GM12878 (cell line): ENCODE measurements at regions not wholly inside any gene's neighbourhood (a gene's known extent, or its start where the extent isn't known, plus 50 kb on each side); places are given as distances from the start of the nearest gene placed in this dataset.

Experiments used
- ATAC-seq: fragments of 200-7000 bp; cut with Tn5 transposase; 3 replicates; pipeline ENCODE4 v1.9.1; 2020; ENCODE audit warnings: mild to moderate bottlenecking, moderate library complexity
- BruUV-seq: library from RNA; stranded (reverse); fragments of 400-500 nt; replicated peaks from 2 replicates; lab custom pipeline; 2021; lab: Mats Ljungman, UMichigan
- CTCF ChIA-PET: fragments of 300-600 bp; sonication (Branson Sonifier 250); formaldehyde crosslinking; extraction: SDS; loops from one replicate; lab custom pipeline; 2021; ENCODE audit warnings: inconsistent platforms; lab: Yijun Ruan, JAX
- POLR2A ChIA-PET: fragments of 350-600 bp; formaldehyde crosslinking; extraction: SDS; loops from one replicate; lab custom pipeline; 2021; ENCODE audit warnings: inconsistent platforms; lab: Charles Lee
- RAD21 ChIA-PET: fragments of 300-600 bp; sonication (Branson Sonifier 250); formaldehyde crosslinking; loops from one replicate; lab custom pipeline; 2023; ENCODE audit warnings: antibody characterized with exemption; ENCODE audit not compliant: unreplicated experiment; lab: Charles Lee
- SMC1A ChIA-PET: fragments of 300-600 bp; sonication (Branson Sonifier 250); formaldehyde crosslinking; loops from one replicate; lab custom pipeline; 2023; ENCODE audit not compliant: unreplicated experiment, uncharacterized antibody; lab: Charles Lee
- DNase-seq: peaks from one replicate; pipeline ENCODE4 v3.0.0-alpha.2; 2011; ENCODE audit warnings: low read depth, low spot score
- FAIRE-seq: peaks from 3 replicates; lab custom pipeline; 2011; peaks lifted over from hg19 to GRCh38; lab: Jason Lieb, UNC
- H2AFZ ChIP-seq: 2 replicates; pipeline ENCODE4 v1.6.0; 2011; ENCODE audit warnings: low read depth, low read length, control low read depth; ENCODE audit not compliant: control insufficient read depth
- H3K27ac ChIP-seq: 2 replicates; pipeline ENCODE4 v1.5.1; 2011; ENCODE audit warnings: control low read depth; ENCODE audit not compliant: control insufficient read depth, insufficient read depth
- H3K27me3 ChIP-seq, 2 experiments: replicated peaks in 1 of 2; 2 replicates each; pipeline versions ENCODE4 v1.6.0 to v1.6.1; 2011; ENCODE audit warnings: low read length in 1 of 2; ENCODE audit not compliant: control insufficient read depth in 2 of 2, insufficient read depth in 2 of 2
- H3K36me3 ChIP-seq, 2 experiments: 2 replicates each; pipeline ENCODE4 v1.5.1; 2011; ENCODE audit warnings: low read length in 1 of 2; ENCODE audit not compliant: control insufficient read depth in 2 of 2, insufficient read depth in 2 of 2
- H3K4me1 ChIP-seq: 2 replicates; pipeline ENCODE4 v1.6.1; 2011; ENCODE audit warnings: mild to moderate bottlenecking, low read length, moderate library complexity, mixed read lengths; ENCODE audit not compliant: control insufficient read depth, insufficient read depth
- H3K4me2 ChIP-seq: 2 replicates; pipeline ENCODE4 v1.6.0; 2011; ENCODE audit warnings: control low read depth; ENCODE audit not compliant: control insufficient read depth, insufficient read depth
- H3K4me3 ChIP-seq: fragments of 200-600 bp; sonication (generic); 2 replicates; pipeline ENCODE4 v1.5.1; 2016
- H3K79me2 ChIP-seq: 2 replicates; pipeline ENCODE4 v1.6.0; 2011; ENCODE audit warnings: low read length; ENCODE audit not compliant: control insufficient read depth, insufficient read depth
- H3K9ac ChIP-seq: 2 replicates; pipeline ENCODE4 v1.8.0; 2011; ENCODE audit warnings: low read length, control low read depth, mixed read lengths; ENCODE audit not compliant: control insufficient read depth, insufficient read depth
- H3K9me3 ChIP-seq: replicated peaks from 3 replicates; pipeline ENCODE4 v1.5.1; 2011; ENCODE audit warnings: mild to moderate bottlenecking, low read length; ENCODE audit not compliant: control insufficient read depth, insufficient read depth
- H4K20me1 ChIP-seq: 2 replicates; pipeline ENCODE4 v1.6.0; 2011; ENCODE audit not compliant: control insufficient read depth, insufficient read depth
- BRCA1 ChIP-seq: IDR thresholded peaks from 2 replicates; pipeline ENCODE4 v1.6.1; 2011; ENCODE audit warnings: low read depth, low read length, improper control_type of control experiment
- DPF2 ChIP-seq: fragments of 450-650 bp; IDR thresholded peaks from 2 replicates; pipeline ENCODE4 v1.6.1; 2017; ENCODE audit warnings: mild to moderate bottlenecking
- EZH2 ChIP-seq: IDR thresholded peaks from 2 replicates; pipeline ENCODE4 v1.6.1; 2012; ENCODE audit warnings: low read depth, mild to moderate bottlenecking, control low read depth, inconsistent platforms, low read length, borderline replicate concordance; ENCODE audit not compliant: control insufficient read depth
- FOXK2 ChIP-seq: fragments of 450-650 bp; IDR thresholded peaks from 2 replicates; pipeline ENCODE4 v1.6.1; 2017; ENCODE audit warnings: mild to moderate bottlenecking, moderate library complexity
- JUND ChIP-seq: IDR thresholded peaks from 2 replicates; pipeline ENCODE4 v1.6.1; 2012; ENCODE audit warnings: low read depth, mild to moderate bottlenecking, low read length, improper control_type of control experiment, moderate library complexity
- NBN ChIP-seq: fragments of 450-650 bp; IDR thresholded peaks from 2 replicates; pipeline ENCODE4 v1.6.1; 2016
- RFX5 ChIP-seq: IDR thresholded peaks from 2 replicates; pipeline ENCODE4 v1.6.1; 2011; ENCODE audit warnings: low read depth, low read length, improper control_type of control experiment
- SP1 ChIP-seq: IDR thresholded peaks from one replicate; pipeline ENCODE4 v1.6.1; 2011; ENCODE audit warnings: low read depth, low read length
- SUPT20H ChIP-seq: IDR thresholded peaks from 2 replicates; pipeline ENCODE4 v1.6.1; 2011; ENCODE audit warnings: low read depth, mild to moderate bottlenecking, low read length, moderate library complexity, borderline replicate concordance; ENCODE audit not compliant: control insufficient read depth
- WGBS: methylation state at CpG from one replicate; pipeline ENCODE4 v1.1.6; 2016; ENCODE audit warnings: low lambda C conversion rate; ENCODE audit not compliant: insufficient replicate concordance, insufficient coverage; ENCODE audit errors: missing lambda C conversion rate; 5-methylcytosine and 5-hydroxymethylcytosine counted together
- in situ Hi-C: fragments of 300-500 bp; cut with MboI; formaldehyde crosslinking; loops from 9 replicates; pipeline ENCODE4 v1.14.3; 2018; ENCODE audit warnings: mixed read lengths
- intact Hi-C: fragments of 100-400 bp; cut with micrococcal nuclease; formaldehyde crosslinking; loops from one replicate; pipeline ENCODE4 v1.14.2; 2022; ENCODE audit not compliant: unreplicated experiment
- TF ChIP-seq, protein P1 (sequence below): fragments of 450-650 bp; IDR thresholded peaks from 2 replicates; pipeline ENCODE4 v1.6.1; 2016; ENCODE audit warnings: mild to moderate bottlenecking, moderate library complexity, borderline replicate concordance
- TF ChIP-seq, protein P2 (sequence below): fragments of 450-650 bp; IDR thresholded peaks from 2 replicates; pipeline ENCODE4 v1.6.1; 2017; ENCODE audit warnings: mild to moderate bottlenecking, moderate library complexity
- TF ChIP-seq, protein P3 (sequence below): fragments of 450-650 bp; IDR thresholded peaks from 2 replicates; pipeline ENCODE4 v1.6.1; 2017; ENCODE audit warnings: mild to moderate bottlenecking, low read depth, inconsistent platforms; ENCODE audit not compliant: poor library complexity, severe bottlenecking
- TF ChIP-seq, protein P4 (sequence below): fragments of 450-650 bp; IDR thresholded peaks from 2 replicates; pipeline ENCODE4 v1.6.1; 2016; ENCODE audit warnings: mild to moderate bottlenecking

DNA sequence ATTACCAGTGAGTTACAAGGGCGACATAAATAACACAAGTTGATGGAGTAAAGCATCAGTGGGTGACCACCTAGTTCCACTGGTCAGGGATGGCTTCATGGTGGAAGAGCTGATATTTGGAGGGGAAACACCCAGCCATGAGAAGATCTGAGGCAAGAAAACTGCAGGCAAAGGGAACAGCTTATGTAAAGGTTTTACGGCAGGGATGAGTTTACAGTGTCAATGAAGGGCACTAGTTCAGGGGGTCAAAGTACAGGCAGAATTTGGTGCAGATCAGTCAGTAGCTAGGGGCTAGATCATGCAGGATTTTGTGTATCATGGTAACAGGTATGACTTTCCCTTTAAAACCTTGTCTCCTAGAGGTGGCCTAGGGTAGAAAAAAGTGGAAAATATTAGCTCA is 339.6 kb downstream of the PMP22 start:
- Histone ChIP-seq H3K4me2 (no peak overlapping the region), H3K36me3 (no peaks in the 10 kb centered on the region), H3K27ac (no peak overlapping the region), H3K79me2 (no peaks in the 10 kb centered on the region), H3K4me1 (no peaks in the 10 kb centered on the region), H3K27me3 (no peaks in the 10 kb centered on the region), H3K4me3 (no peak overlapping the region), H2AFZ (no peak overlapping the region), H3K9me3 (no peaks in the 10 kb centered on the region), H3K9ac (no peak overlapping the region), H4K20me1 (no peaks in the 10 kb centered on the region)
- no TSS peak for BruUV-seq
- ATAC-seq = no peak
- intact Hi-C loops (loop anchor here (10.0 kb wide), 1 partner anchor 61 kb away; no protein-coding TSS in a partner anchor), in situ Hi-C loops (loop anchor here (5.0 to 10.0 kb wide), 2 partner anchors 1333 to 1591 kb away; no protein-coding TSS in a partner anchor)
- no peak for DNase-seq
- ChIA-PET RAD21 (no interaction called here), SMC1A (interaction anchor here (0.7 to 1.8 kb wide), 4 partner anchors 1315 to 1895 kb away, joined by 3 to 6 read pairs (median 3); no protein-coding TSS in a partner anchor), POLR2A (no interaction called here), CTCF (interaction anchor here (1.0 to 2.8 kb wide), 5 partner anchors 12 to 1895 kb away, joined by 3 to 12 read pairs (median 3); no protein-coding TSS in a partner anchor)
- FAIRE-seq = no peak
- WGBS = 38% methylated on average over 2 of the region's 2 CpGs
- TF ChIP-seq RFX5 (no peak), BRCA1 (no peak), EZH2 (no peak), SUPT20H (no peak), SP1 (no peak), FOXK2 (no peak), JUND (no peak), DPF2 (no peak), NBN (no peak)
- TF ChIP-seq, protein P1, sequence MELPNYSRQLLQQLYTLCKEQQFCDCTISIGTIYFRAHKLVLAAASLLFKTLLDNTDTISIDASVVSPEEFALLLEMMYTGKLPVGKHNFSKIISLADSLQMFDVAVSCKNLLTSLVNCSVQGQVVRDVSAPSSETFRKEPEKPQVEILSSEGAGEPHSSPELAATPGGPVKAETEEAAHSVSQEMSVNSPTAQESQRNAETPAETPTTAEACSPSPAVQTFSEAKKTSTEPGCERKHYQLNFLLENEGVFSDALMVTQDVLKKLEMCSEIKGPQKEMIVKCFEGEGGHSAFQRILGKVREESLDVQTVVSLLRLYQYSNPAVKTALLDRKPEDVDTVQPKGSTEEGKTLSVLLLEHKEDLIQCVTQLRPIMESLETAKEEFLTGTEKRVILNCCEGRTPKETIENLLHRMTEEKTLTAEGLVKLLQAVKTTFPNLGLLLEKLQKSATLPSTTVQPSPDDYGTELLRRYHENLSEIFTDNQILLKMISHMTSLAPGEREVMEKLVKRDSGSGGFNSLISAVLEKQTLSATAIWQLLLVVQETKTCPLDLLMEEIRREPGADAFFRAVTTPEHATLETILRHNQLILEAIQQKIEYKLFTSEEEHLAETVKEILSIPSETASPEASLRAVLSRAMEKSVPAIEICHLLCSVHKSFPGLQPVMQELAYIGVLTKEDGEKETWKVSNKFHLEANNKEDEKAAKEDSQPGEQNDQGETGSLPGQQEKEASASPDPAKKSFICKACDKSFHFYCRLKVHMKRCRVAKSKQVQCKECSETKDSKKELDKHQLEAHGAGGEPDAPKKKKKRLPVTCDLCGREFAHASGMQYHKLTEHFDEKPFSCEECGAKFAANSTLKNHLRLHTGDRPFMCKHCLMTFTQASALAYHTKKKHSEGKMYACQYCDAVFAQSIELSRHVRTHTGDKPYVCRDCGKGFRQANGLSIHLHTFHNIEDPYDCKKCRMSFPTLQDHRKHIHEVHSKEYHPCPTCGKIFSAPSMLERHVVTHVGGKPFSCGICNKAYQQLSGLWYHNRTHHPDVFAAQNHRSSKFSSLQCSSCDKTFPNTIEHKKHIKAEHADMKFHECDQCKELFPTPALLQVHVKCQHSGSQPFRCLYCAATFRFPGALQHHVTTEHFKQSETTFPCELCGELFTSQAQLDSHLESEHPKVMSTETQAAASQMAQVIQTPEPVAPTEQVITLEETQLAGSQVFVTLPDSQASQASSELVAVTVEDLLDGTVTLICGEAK = no peak
- TF ChIP-seq, protein P2, sequence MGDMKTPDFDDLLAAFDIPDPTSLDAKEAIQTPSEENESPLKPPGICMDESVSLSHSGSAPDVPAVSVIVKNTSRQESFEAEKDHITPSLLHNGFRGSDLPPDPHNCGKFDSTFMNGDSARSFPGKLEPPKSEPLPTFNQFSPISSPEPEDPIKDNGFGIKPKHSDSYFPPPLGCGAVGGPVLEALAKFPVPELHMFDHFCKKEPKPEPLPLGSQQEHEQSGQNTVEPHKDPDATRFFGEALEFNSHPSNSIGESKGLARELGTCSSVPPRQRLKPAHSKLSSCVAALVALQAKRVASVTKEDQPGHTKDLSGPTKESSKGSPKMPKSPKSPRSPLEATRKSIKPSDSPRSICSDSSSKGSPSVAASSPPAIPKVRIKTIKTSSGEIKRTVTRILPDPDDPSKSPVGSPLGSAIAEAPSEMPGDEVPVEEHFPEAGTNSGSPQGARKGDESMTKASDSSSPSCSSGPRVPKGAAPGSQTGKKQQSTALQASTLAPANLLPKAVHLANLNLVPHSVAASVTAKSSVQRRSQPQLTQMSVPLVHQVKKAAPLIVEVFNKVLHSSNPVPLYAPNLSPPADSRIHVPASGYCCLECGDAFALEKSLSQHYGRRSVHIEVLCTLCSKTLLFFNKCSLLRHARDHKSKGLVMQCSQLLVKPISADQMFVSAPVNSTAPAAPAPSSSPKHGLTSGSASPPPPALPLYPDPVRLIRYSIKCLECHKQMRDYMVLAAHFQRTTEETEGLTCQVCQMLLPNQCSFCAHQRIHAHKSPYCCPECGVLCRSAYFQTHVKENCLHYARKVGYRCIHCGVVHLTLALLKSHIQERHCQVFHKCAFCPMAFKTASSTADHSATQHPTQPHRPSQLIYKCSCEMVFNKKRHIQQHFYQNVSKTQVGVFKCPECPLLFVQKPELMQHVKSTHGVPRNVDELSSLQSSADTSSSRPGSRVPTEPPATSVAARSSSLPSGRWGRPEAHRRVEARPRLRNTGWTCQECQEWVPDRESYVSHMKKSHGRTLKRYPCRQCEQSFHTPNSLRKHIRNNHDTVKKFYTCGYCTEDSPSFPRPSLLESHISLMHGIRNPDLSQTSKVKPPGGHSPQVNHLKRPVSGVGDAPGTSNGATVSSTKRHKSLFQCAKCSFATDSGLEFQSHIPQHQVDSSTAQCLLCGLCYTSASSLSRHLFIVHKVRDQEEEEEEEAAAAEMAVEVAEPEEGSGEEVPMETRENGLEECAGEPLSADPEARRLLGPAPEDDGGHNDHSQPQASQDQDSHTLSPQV = no peak
- TF ChIP-seq, protein P3, sequence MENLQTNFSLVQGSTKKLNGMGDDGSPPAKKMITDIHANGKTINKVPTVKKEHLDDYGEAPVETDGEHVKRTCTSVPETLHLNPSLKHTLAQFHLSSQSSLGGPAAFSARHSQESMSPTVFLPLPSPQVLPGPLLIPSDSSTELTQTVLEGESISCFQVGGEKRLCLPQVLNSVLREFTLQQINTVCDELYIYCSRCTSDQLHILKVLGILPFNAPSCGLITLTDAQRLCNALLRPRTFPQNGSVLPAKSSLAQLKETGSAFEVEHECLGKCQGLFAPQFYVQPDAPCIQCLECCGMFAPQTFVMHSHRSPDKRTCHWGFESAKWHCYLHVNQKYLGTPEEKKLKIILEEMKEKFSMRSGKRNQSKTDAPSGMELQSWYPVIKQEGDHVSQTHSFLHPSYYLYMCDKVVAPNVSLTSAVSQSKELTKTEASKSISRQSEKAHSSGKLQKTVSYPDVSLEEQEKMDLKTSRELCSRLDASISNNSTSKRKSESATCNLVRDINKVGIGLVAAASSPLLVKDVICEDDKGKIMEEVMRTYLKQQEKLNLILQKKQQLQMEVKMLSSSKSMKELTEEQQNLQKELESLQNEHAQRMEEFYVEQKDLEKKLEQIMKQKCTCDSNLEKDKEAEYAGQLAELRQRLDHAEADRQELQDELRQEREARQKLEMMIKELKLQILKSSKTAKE = no peak
- TF ChIP-seq, protein P4, sequence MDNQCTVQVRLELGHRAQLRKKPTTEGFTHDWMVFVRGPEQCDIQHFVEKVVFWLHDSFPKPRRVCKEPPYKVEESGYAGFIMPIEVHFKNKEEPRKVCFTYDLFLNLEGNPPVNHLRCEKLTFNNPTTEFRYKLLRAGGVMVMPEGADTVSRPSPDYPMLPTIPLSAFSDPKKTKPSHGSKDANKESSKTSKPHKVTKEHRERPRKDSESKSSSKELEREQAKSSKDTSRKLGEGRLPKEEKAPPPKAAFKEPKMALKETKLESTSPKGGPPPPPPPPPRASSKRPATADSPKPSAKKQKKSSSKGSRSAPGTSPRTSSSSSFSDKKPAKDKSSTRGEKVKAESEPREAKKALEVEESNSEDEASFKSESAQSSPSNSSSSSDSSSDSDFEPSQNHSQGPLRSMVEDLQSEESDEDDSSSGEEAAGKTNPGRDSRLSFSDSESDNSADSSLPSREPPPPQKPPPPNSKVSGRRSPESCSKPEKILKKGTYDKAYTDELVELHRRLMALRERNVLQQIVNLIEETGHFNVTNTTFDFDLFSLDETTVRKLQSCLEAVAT = no peak
